HepG2 (cell line): ENCODE measurements at regions not wholly inside any gene's neighbourhood (a gene's known extent, or its start where the extent isn't known, plus 50 kb on each side); places are given as distances from the start of the nearest gene placed in this dataset.

ENCODE experiments used
- ATAC-seq: fragments of 200-7000 bp; cut with Tn5 transposase; 3 replicates; pipeline ENCODE4 v1.9.1; 2020; ENCODE audit warnings: mild to moderate bottlenecking, moderate library complexity
- BruUV-seq: library from RNA; stranded (reverse); fragments of 400-500 nt; replicated peaks from 2 replicates; lab custom pipeline; 2021; lab: Mats Ljungman, UMichigan
- CTCF ChIA-PET: fragments of 300-600 bp; formaldehyde crosslinking; extraction: SDS; loops from one replicate; lab custom pipeline; 2021; ENCODE audit warnings: low total read pairs, inconsistent platforms, low intra/inter-chr PET ratio; lab: Yijun Ruan, JAX
- POLR2A ChIA-PET: fragments of 350-600 bp; sonication (Branson Sonifier 250); formaldehyde crosslinking; loops from one replicate; lab custom pipeline; 2020; ENCODE audit warnings: antibody characterized with exemption, inconsistent platforms; lab: Yijun Ruan, JAX
- DNase-seq: peaks from one replicate; pipeline ENCODE4 v3.0.0-alpha.2; 2015; ENCODE audit warnings: low spot score
- FAIRE-seq: peaks from 3 replicates; lab custom pipeline; 2011; peaks lifted over from hg19 to GRCh38; lab: Jason Lieb, UNC
- H2AFZ ChIP-seq: one replicate; pipeline ENCODE4 v1.6.1; 2011; ENCODE audit warnings: low read length, inconsistent platforms
- H3K27ac ChIP-seq: fragments of 300-600 bp; 3 replicates; pipeline ENCODE4 v1.8.0; 2011; ENCODE audit warnings: mixed run types, mild to moderate bottlenecking, mixed read lengths, low read length, inconsistent platforms; ENCODE audit not compliant: insufficient read depth; ENCODE audit errors: extremely low read length
- H3K27me3 ChIP-seq, 2 experiments: fragments of 200-600 bp in 1 of 2; 2 replicates in 1 of 2; 3 replicates in 1 of 2; pipeline versions ENCODE4 v1.6.0 to v1.8.0; 2011; ENCODE audit warnings: low read length in 2 of 2, mild to moderate bottlenecking in 2 of 2, moderate library complexity in 2 of 2, inconsistent platforms in 1 of 2; ENCODE audit not compliant: insufficient read depth in 2 of 2, control insufficient read depth in 1 of 2
- H3K36me3 ChIP-seq, 2 experiments: fragments of 200-600 bp in 1 of 2; replicated peaks in 1 of 2; 2 replicates in 1 of 2; 3 replicates in 1 of 2; pipeline versions ENCODE4 v1.5.1 to v1.8.0; 2011; ENCODE audit warnings: low read length in 2 of 2, inconsistent platforms in 1 of 2; ENCODE audit not compliant: insufficient read depth in 2 of 2, control insufficient read depth in 1 of 2
- H3K4me1 ChIP-seq: 2 replicates; pipeline ENCODE4 v1.5.1; 2012; ENCODE audit warnings: low read length, inconsistent platforms; ENCODE audit not compliant: insufficient read depth
- H3K4me2 ChIP-seq: 2 replicates; pipeline ENCODE4 v1.6.0; 2011; ENCODE audit warnings: low read depth, low read length, inconsistent platforms
- H3K4me3 ChIP-seq, 3 experiments: fragments of 200-600 bp in 1 of 3; sonication (generic), shearing (Covaris generic) in 1 of 3; replicated peaks in 1 of 3; 2 replicates each; pipeline ENCODE4 v1.5.1; 2011 to 2016; ENCODE audit warnings: low read length in 3 of 3, inconsistent platforms in 2 of 3, low read depth in 2 of 3, mild to moderate bottlenecking in 2 of 3, control low read depth in 1 of 3, mixed read lengths in 1 of 3; ENCODE audit not compliant: insufficient read depth in 1 of 3
- H3K79me2 ChIP-seq: one replicate; pipeline ENCODE4 v1.6.1; 2011; ENCODE audit warnings: low read length, inconsistent platforms; ENCODE audit not compliant: insufficient read depth
- H3K9ac ChIP-seq: 2 replicates; pipeline ENCODE4 v1.6.0; 2011; ENCODE audit warnings: mild to moderate bottlenecking, low read depth, low read length, inconsistent platforms; ENCODE audit not compliant: insufficient read depth
- H3K9me3 ChIP-seq: 2 replicates; pipeline ENCODE4 v1.5.1; 2012; ENCODE audit warnings: mild to moderate bottlenecking, low read length
- H4K20me1 ChIP-seq: 2 replicates; pipeline ENCODE4 v1.6.0; 2011; ENCODE audit warnings: inconsistent platforms, mild to moderate bottlenecking, low read length, moderate library complexity; ENCODE audit not compliant: insufficient read depth
- HES4 ChIP-seq: sonication (generic); formaldehyde crosslinking; IDR thresholded peaks from 2 replicates; pipeline ENCODE4 v1.9.0; 2021; ENCODE audit warnings: mild to moderate bottlenecking, missing genetic modification reagents, borderline replicate concordance
- IRF2 ChIP-seq: IDR thresholded peaks from 2 replicates; pipeline ENCODE4 v1.6.1; 2018; ENCODE audit warnings: missing genetic modification reagents, missing compliant biosample characterization
- MED13 ChIP-seq: sonication (generic); formaldehyde crosslinking; IDR thresholded peaks from 2 replicates; pipeline ENCODE4 v1.5.0; 2020; ENCODE audit warnings: missing genetic modification reagents
- NFE2L1 ChIP-seq: sonication (generic); formaldehyde crosslinking; IDR thresholded peaks from 2 replicates; pipeline ENCODE4 v1.4.0; 2020; ENCODE audit warnings: missing genetic modification reagents, mild to moderate bottlenecking, borderline replicate concordance
- PCBP2 ChIP-seq: fragments of 200-400 bp; formaldehyde crosslinking; optimal IDR thresholded peaks from 2 replicates; pipeline ENCODE3; 2018; ENCODE audit warnings: low read length, low read depth; ENCODE audit not compliant: poor library complexity, severe bottlenecking
- PRPF4 ChIP-seq: fragments of 200-400 bp; formaldehyde crosslinking; IDR thresholded peaks from 2 replicates; pipeline ENCODE4 v1.6.1; 2016; ENCODE audit warnings: low read length, low read depth; ENCODE audit not compliant: poor library complexity, severe bottlenecking
- RARG ChIP-seq: sonication (generic); formaldehyde crosslinking; IDR thresholded peaks from 2 replicates; pipeline ENCODE4 v1.4.0; 2020; ENCODE audit warnings: low read depth, mild to moderate bottlenecking, missing genetic modification reagents
- SOX13 ChIP-seq, 3 experiments: fragments of 450-650 bp in 1 of 3; sonication (generic) in 1 of 3; formaldehyde crosslinking in 1 of 3; IDR thresholded peaks in 2 of 3; conservative IDR thresholded peaks in 1 of 3; 2 replicates each; pipeline versions ENCODE4 v1.5.0 to v1.6.1; 2016 to 2020; ENCODE audit warnings: antibody characterized with exemption in 1 of 3, mild to moderate bottlenecking in 1 of 3, missing compliant biosample characterization in 1 of 3, missing genetic modification reagents in 1 of 3, moderate library complexity in 1 of 3
- STAG1 ChIP-seq: sonication (generic); formaldehyde crosslinking; IDR thresholded peaks from 2 replicates; pipeline ENCODE4 v1.4.0; 2020; ENCODE audit warnings: missing genetic modification reagents
- TEAD2 ChIP-seq: sonication (generic); formaldehyde crosslinking; IDR thresholded peaks from 2 replicates; pipeline ENCODE4 v1.9.0; 2021; ENCODE audit warnings: missing genetic modification reagents
- ZFP36L2 ChIP-seq: sonication (generic); formaldehyde crosslinking; IDR thresholded peaks from 2 replicates; pipeline ENCODE4 v1.4.0; 2020; ENCODE audit warnings: missing genetic modification reagents
- ZNF224 ChIP-seq: sonication (generic); formaldehyde crosslinking; IDR thresholded peaks from 2 replicates; pipeline ENCODE4 v1.5.0; 2020; ENCODE audit warnings: mild to moderate bottlenecking, missing genetic modification reagents
- ZNF253 ChIP-seq: sonication (generic); formaldehyde crosslinking; IDR thresholded peaks from 2 replicates; pipeline ENCODE4 v1.8.0; 2022; ENCODE audit warnings: mild to moderate bottlenecking, missing genetic modification reagents, borderline replicate concordance
- ZNF724P ChIP-seq: sonication (generic); formaldehyde crosslinking; IDR thresholded peaks from 2 replicates; pipeline ENCODE4 v1.8.0; 2022; ENCODE audit warnings: missing genetic modification reagents, borderline replicate concordance
- ZNF777 ChIP-seq: sonication (generic); formaldehyde crosslinking; IDR thresholded peaks from 2 replicates; pipeline ENCODE4 v1.4.0; 2020; ENCODE audit warnings: missing genetic modification reagents
- WGBS: methylation state at CpG from one replicate; pipeline ENCODE4 v1.1.6; 2017; ENCODE audit warnings: low lambda C conversion rate; 5-methylcytosine and 5-hydroxymethylcytosine counted together
- in situ Hi-C: cut with HindIII; loops from 2 replicates; pipeline ENCODE4 v1.10.0; 2017; ENCODE audit warnings: low pct_unique_long_range_greater_than_20kb; ENCODE audit not compliant: extremely low pct_ligation_motif_present
- intact Hi-C: fragments of 100-400 bp; cut with micrococcal nuclease; formaldehyde crosslinking; loops from one replicate; pipeline ENCODE4 v1.10.0; 2022; ENCODE audit not compliant: unreplicated experiment
- TF ChIP-seq, protein P1 (sequence below): sonication (generic); formaldehyde crosslinking; IDR thresholded peaks from 2 replicates; pipeline ENCODE4 v1.5.1; 2020; ENCODE audit warnings: missing genetic modification reagents, mild to moderate bottlenecking, borderline replicate concordance
- TF ChIP-seq, protein P2 (sequence below): IDR thresholded peaks from 2 replicates; pipeline ENCODE4 v1.6.1; 2016; ENCODE audit warnings: missing compliant biosample characterization, missing genetic modification reagents, borderline replicate concordance
- TF ChIP-seq, protein P3 (sequence below): sonication (generic); formaldehyde crosslinking; IDR thresholded peaks from 2 replicates; pipeline ENCODE4 v1.5.1; 2020; ENCODE audit warnings: missing genetic modification reagents, mild to moderate bottlenecking, borderline replicate concordance

DNA sequence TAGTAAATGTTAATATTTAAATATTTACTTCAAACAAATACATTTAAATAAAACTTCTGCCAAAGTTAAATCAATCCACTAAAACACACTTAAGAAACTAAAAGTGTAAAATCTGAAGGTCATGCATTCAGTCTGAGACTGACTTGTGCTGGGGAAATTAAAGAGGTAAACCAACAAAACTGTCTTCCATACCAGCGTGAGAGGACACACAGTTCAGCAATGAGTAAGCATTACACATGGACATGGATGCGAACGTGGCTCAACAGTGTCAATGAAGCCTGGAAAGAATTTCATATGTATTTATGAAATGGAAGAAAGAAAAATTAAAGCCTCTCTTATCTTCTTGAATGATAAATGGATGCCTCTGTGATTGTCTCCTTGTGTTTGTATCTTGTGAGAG lies 1052.3 kb downstream of the AACS start (continued):
- TF ChIP-seq, protein P1, sequence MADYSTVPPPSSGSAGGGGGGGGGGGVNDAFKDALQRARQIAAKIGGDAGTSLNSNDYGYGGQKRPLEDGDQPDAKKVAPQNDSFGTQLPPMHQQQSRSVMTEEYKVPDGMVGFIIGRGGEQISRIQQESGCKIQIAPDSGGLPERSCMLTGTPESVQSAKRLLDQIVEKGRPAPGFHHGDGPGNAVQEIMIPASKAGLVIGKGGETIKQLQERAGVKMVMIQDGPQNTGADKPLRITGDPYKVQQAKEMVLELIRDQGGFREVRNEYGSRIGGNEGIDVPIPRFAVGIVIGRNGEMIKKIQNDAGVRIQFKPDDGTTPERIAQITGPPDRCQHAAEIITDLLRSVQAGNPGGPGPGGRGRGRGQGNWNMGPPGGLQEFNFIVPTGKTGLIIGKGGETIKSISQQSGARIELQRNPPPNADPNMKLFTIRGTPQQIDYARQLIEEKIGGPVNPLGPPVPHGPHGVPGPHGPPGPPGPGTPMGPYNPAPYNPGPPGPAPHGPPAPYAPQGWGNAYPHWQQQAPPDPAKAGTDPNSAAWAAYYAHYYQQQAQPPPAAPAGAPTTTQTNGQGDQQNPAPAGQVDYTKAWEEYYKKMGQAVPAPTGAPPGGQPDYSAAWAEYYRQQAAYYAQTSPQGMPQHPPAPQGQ (CRISPR knock-in tag) = no peak
- TF ChIP-seq TEAD2 (CRISPR knock-in tag) (no peak), SOX13 (IDR thresholded peaks at IDR 0.05) (no peak), SOX13 (CRISPR knock-in tag; conservative IDR thresholded peaks at IDR 0.05 in 1 of 2, IDR thresholded peaks at IDR 0.05 in 1 of 2) (no peak), HES4 (no peak), MED13 (CRISPR knock-in tag) (no peak)

DNA sequence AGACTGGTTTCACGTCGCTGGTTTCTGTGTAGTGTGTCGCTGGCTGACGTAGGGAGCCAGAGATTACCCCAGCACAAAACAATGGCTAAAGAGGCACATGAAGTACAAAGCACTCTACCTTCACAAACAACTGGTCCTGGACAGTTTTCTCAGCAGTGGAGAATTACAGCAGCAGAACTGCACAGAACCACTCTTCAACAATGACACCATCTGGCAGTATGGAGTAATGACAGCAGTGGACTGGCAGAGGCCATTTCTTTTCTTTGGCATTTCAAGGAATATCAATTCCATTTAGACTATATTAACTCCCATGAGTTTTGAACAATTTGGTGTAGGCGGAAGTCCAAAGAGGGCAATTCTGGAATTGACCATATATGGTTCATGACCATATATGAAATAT lies 1074.1 kb downstream of the AACS start:
- Histone ChIP-seq H3K9ac (no peak overlapping the region), H3K79me2 (no peaks in the 10 kb centered on the region), H3K4me3 (no peak overlapping the region), H3K9me3 (peaks cover 99% of the 10 kb centered on the region), H3K27ac (no peak overlapping the region), H3K36me3 (no peaks in the 10 kb centered on the region), H3K27me3 (no peaks in the 10 kb centered on the region), H4K20me1 (no peaks in the 10 kb centered on the region), H3K4me1 (no peaks in the 10 kb centered on the region), H2AFZ (no peak overlapping the region), H3K4me2 (no peak overlapping the region)
- DNase-seq (no peak), ATAC-seq (no peak), FAIRE-seq (no peak)
- no TSS peak for BruUV-seq
- intact Hi-C loops = no loop called here
- CTCF ChIA-PET = no interaction called here
- in situ Hi-C loops = no loop called here
- 24% methylated on average over 5 of the region's 5 CpGs for WGBS
- POLR2A ChIA-PET = no interaction called here
- TF ChIP-seq PRPF4 (no peak), PCBP2 (no peak), ZNF724P (CRISPR knock-in tag) (no peak), ZNF777 (no peak), ZNF253 (no peak), ZFP36L2 (CRISPR knock-in tag) (no peak), NFE2L1 (CRISPR knock-in tag) (no peak), STAG1 (CRISPR knock-in tag) (no peak), ZNF224 (no peak), IRF2 (no peak), RARG (CRISPR knock-in tag) (no peak)
- TF ChIP-seq, protein P2, sequence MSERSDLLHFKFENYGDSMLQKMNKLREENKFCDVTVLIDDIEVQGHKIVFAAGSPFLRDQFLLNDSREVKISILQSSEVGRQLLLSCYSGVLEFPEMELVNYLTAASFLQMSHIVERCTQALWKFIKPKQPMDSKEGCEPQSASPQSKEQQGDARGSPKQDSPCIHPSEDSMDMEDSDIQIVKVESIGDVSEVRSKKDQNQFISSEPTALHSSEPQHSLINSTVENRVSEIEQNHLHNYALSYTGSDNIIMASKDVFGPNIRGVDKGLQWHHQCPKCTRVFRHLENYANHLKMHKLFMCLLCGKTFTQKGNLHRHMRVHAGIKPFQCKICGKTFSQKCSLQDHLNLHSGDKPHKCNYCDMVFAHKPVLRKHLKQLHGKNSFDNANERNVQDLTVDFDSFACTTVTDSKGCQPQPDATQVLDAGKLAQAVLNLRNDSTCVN = no peak
- TF ChIP-seq, protein P3, sequence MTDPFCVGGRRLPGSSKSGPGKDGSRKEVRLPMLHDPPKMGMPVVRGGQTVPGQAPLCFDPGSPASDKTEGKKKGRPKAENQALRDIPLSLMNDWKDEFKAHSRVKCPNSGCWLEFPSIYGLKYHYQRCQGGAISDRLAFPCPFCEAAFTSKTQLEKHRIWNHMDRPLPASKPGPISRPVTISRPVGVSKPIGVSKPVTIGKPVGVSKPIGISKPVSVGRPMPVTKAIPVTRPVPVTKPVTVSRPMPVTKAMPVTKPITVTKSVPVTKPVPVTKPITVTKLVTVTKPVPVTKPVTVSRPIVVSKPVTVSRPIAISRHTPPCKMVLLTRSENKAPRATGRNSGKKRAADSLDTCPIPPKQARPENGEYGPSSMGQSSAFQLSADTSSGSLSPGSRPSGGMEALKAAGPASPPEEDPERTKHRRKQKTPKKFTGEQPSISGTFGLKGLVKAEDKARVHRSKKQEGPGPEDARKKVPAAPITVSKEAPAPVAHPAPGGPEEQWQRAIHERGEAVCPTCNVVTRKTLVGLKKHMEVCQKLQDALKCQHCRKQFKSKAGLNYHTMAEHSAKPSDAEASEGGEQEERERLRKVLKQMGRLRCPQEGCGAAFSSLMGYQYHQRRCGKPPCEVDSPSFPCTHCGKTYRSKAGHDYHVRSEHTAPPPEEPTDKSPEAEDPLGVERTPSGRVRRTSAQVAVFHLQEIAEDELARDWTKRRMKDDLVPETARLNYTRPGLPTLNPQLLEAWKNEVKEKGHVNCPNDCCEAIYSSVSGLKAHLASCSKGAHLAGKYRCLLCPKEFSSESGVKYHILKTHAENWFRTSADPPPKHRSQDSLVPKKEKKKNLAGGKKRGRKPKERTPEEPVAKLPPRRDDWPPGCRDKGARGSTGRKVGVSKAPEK (CRISPR knock-in tag) = no peak
